ENCODE measurements at regions not wholly inside any gene's neighbourhood (a gene's known extent, or its start where the extent isn't known, plus 50 kb on each side); places are given as distances from the start of the nearest gene placed in this dataset.

DNA sequence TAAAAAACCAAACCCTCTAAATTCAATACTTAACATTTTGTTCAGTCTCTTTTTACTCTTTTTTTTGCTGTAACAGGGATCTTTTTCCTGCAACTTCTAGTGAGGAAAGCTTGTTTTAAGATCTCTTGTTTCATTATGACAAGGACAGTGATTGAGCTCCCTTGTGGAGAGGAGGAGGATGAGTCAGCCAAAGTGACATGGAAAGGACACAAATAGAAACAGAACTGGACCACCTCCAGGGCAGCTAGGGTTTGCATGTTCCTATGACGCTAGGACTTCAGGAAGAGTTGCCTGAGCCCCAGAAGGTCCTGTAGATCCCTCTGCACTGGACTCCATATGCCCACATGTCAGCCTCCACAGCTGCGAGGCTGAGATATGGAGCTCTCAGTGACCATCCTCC lies 212.6 kb upstream of the FAM78B start:
- no peak for TF ChIP-seq CTCF (IDR thresholded peaks at IDR 0.05; ENCODE audit: borderline replicate concordance, control extremely low read depth, extremely low read depth, insufficient read depth, missing control alignments)
- in situ Hi-C loops (cut with MboI; ENCODE audit: low sequenced_read_pairs, unreplicated experiment), result no loop called here
- no peak for DNase-seq (ENCODE audit: low spot score)

- no peak for DNase-seq (ENCODE audit: low spot score)
- in situ Hi-C loops (cut with MboI; ENCODE audit: low sequenced_read_pairs, unreplicated experiment), result no loop called here
- no peak for TF ChIP-seq CTCF (IDR thresholded peaks at IDR 0.05; ENCODE audit: borderline replicate concordance, control extremely low read depth, extremely low read depth, insufficient read depth, missing control alignments)
Observed at GRCh38 chr1:166383137-166383536, 216.3 kb upstream of the FAM78B start.

GRCh38 chr1:166383635-166384346 lies 217.0 kb upstream of the FAM78B start:
- DNase-seq (ENCODE audit: low spot score), result no peak
- no peak for TF ChIP-seq CTCF (IDR thresholded peaks at IDR 0.05; ENCODE audit: borderline replicate concordance, control extremely low read depth, extremely low read depth, insufficient read depth, missing control alignments)
- in situ Hi-C loops (cut with MboI; ENCODE audit: low sequenced_read_pairs, unreplicated experiment), result no loop called here

- in situ Hi-C loops (cut with MboI; ENCODE audit: low sequenced_read_pairs, unreplicated experiment), result no loop called here
- no peak for DNase-seq (ENCODE audit: low spot score)
- no peak for TF ChIP-seq CTCF (IDR thresholded peaks at IDR 0.05; ENCODE audit: borderline replicate concordance, control extremely low read depth, extremely low read depth, insufficient read depth, missing control alignments)
Observed at GRCh38 chr1:166384948-166385347, 218.1 kb upstream of the FAM78B start.

DNA sequence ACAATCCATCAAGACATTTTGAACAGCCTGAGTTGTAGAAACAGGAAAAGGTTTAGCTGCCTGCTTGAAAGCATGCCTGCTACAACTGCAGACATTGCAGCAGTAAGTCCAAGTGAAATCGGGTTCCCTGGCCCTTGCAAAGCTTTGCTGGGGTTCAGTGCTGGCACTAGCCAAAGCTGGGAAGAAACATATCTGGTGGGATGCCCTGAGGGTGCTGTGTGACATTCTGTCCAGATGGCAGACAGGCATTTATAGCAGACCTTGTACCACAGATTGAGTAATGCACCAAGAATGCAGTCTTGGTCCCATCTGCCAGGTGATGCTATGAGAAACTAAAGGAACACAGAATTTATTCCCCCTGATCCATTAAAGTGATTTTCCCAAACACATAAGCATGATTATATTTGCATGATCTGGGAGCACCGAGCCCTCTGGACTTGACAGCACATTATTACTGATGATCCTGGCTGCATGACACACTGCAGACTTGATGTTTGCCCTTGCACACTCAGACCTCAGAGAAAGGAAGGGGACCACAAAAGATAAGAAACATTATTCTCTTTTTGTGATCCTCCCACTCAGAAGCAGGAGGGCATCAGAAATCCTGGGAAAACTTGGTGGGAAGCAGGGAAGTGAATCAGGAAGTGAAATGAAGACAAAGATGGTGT lies 223.7 kb upstream of the FAM78B start:
- DNase-seq (ENCODE audit: low spot score), result no peak
- in situ Hi-C loops (cut with MboI; ENCODE audit: low sequenced_read_pairs, unreplicated experiment), result no loop called here
- no peak for TF ChIP-seq CTCF (IDR thresholded peaks at IDR 0.05; ENCODE audit: borderline replicate concordance, control extremely low read depth, extremely low read depth, insufficient read depth, missing control alignments)

- no peak for DNase-seq (ENCODE audit: low spot score)
- no peak for TF ChIP-seq CTCF (IDR thresholded peaks at IDR 0.05; ENCODE audit: borderline replicate concordance, control extremely low read depth, extremely low read depth, insufficient read depth, missing control alignments)
- in situ Hi-C loops (cut with MboI; ENCODE audit: low sequenced_read_pairs, unreplicated experiment), result no loop called here
Observed at GRCh38 chr1:166391279-166392066, 224.7 kb upstream of the FAM78B start.
